Neural progenitor cell (in vitro differentiated cells): ENCODE measurements at regions not wholly inside any gene's neighbourhood (a gene's known extent, or its start where the extent isn't known, plus 50 kb on each side); places are given as distances from the start of the nearest gene placed in this dataset.

Experiments
- DNase-seq: peaks from one replicate; pipeline ENCODE4 v3.0.0-alpha.2; 2016; ENCODE audit warnings: low spot score
- H2AFZ ChIP-seq: fragments of 200-600 bp; sonication (generic); replicated peaks from 2 replicates; pipeline ENCODE4 v1.6.1; 2016; ENCODE audit warnings: antibody characterized with exemption
- H3F3A ChIP-seq: fragments of 200-600 bp; sonication (generic); 2 replicates; pipeline ENCODE4 v1.6.1; 2016; ENCODE audit warnings: antibody characterized with exemption, low read depth
- H3K27ac ChIP-seq: fragments of 200-600 bp; sonication (generic); 2 replicates; pipeline ENCODE4 v1.5.1; 2016; ENCODE audit warnings: mild to moderate bottlenecking
- H3K27me3 ChIP-seq: fragments of 200-600 bp; sonication (generic); 2 replicates; pipeline ENCODE4 v1.6.1; 2016; ENCODE audit warnings: mild to moderate bottlenecking, moderate library complexity
- H3K36me3 ChIP-seq: fragments of 200-600 bp; sonication (generic); 2 replicates; pipeline ENCODE4 v1.5.1; 2016
- H3K4me1 ChIP-seq: fragments of 200-600 bp; sonication (generic); 2 replicates; pipeline ENCODE4 v1.6.1; 2016; ENCODE audit warnings: mixed run types
- H3K4me2 ChIP-seq: fragments of 200-600 bp; sonication (generic); 2 replicates; pipeline ENCODE4 v1.6.1; 2016
- H3K4me3 ChIP-seq: fragments of 200-600 bp; sonication (generic); 2 replicates; pipeline ENCODE4 v1.5.1; 2016
- H3K79me2 ChIP-seq: fragments of 200-600 bp; sonication (generic); 2 replicates; pipeline ENCODE4 v1.6.1; 2016; ENCODE audit warnings: low read depth
- H3K9ac ChIP-seq: fragments of 200-600 bp; sonication (generic); 2 replicates; pipeline ENCODE4 v1.6.1; 2016
- H3K9me3 ChIP-seq: fragments of 200-600 bp; sonication (generic); 2 replicates; pipeline ENCODE4 v1.5.1; 2016; ENCODE audit warnings: low read depth
- H4K20me1 ChIP-seq: fragments of 200-600 bp; sonication (generic); 2 replicates; pipeline ENCODE4 v1.6.1; 2016; ENCODE audit warnings: low read depth
- H3K27ac Mint-ChIP-seq: 3 replicates; pipeline ENCODE4 v1.8.0; 2021; ENCODE audit warnings: mixed read lengths
- H3K27me3 Mint-ChIP-seq: 2 replicates; pipeline ENCODE4 v1.8.0; 2022; ENCODE audit warnings: low read depth, mild to moderate bottlenecking, inconsistent platforms, moderate library complexity, mixed read lengths; ENCODE audit not compliant: insufficient read depth
- H3K36me3 Mint-ChIP-seq: 3 replicates; pipeline ENCODE4 v1.8.0; 2021; ENCODE audit warnings: mixed read lengths
- H3K4me1 Mint-ChIP-seq: 3 replicates; pipeline ENCODE4 v1.8.0; 2021; ENCODE audit warnings: mixed read lengths
- H3K4me3 Mint-ChIP-seq: 3 replicates; pipeline ENCODE4 v1.8.0; 2021; ENCODE audit warnings: mild to moderate bottlenecking, moderate library complexity, mixed read lengths
- H3K9me3 Mint-ChIP-seq: 3 replicates; pipeline ENCODE4 v1.8.0; 2020; ENCODE audit warnings: mixed read lengths
- CTCF ChIP-seq: fragments of 200-600 bp; sonication (generic); IDR thresholded peaks from 2 replicates; pipeline ENCODE4 v1.5.1; 2017; ENCODE audit warnings: antibody characterized with exemption, mild to moderate bottlenecking
- EZH2 ChIP-seq: fragments of 200-600 bp; sonication (generic); IDR thresholded peaks from 2 replicates; pipeline ENCODE4 v1.6.1; 2017; ENCODE audit warnings: antibody characterized with exemption, mild to moderate bottlenecking, moderate library complexity
- EZH2phosphoT487 ChIP-seq: fragments of 200-600 bp; sonication (generic); IDR thresholded peaks from 2 replicates; pipeline ENCODE4 v1.6.1; 2017; ENCODE audit warnings: antibody characterized with exemption

GRCh38 chr9:73042155-73042554, 89.3 kb upstream of the ALDH1A1 start:
- Histone ChIP-seq H3F3A (no peaks in the 10 kb centered on the region), H3K27me3 (no peaks in the 10 kb centered on the region), H3K9me3 (no peaks in the 10 kb centered on the region), H3K4me3 (no peak overlapping the region), H3K79me2 (no peaks in the 10 kb centered on the region), H3K27ac (no peak overlapping the region), H4K20me1 (no peaks in the 10 kb centered on the region), H3K9ac (no peak overlapping the region), H3K4me2 (no peak overlapping the region), H3K36me3 (no peaks in the 10 kb centered on the region), H3K4me1 (no peaks in the 10 kb centered on the region), H2AFZ (no peak overlapping the region)
- Mint-ChIP-seq H3K9me3 (no peaks in the 10 kb centered on the region), H3K4me3 (no peak overlapping the region), H3K27me3 (no peaks in the 10 kb centered on the region), H3K27ac (no peak overlapping the region), H3K36me3 (no peaks in the 10 kb centered on the region), H3K4me1 (peaks cover 27% of the 10 kb centered on the region)
- TF ChIP-seq EZH2phosphoT487 (no peak), CTCF (no peak), EZH2 (no peak)
- DNase-seq, result no peak

- H3K27ac Mint-ChIP-seq, result peak overlapping the region; percentile 94
- peak overlapping the region; percentile 59 for H2AFZ ChIP-seq
- no peak for DNase-seq
- H3K36me3 ChIP-seq, result no peaks in the 10 kb centered on the region
- peaks cover 2% of the 10 kb centered on the region for H3K27me3 Mint-ChIP-seq
- H3K27ac ChIP-seq, result no peak overlapping the region
- H3K4me1 ChIP-seq, result no peaks in the 10 kb centered on the region
- no peak overlapping the region for H3K4me3 Mint-ChIP-seq
- TF ChIP-seq CTCF, result no peak
- no peak for TF ChIP-seq EZH2
- TF ChIP-seq EZH2phosphoT487, result no peak
- no peak overlapping the region for H3K9ac ChIP-seq
- no peaks in the 10 kb centered on the region for H3F3A ChIP-seq
- H3K9me3 Mint-ChIP-seq, result no peaks in the 10 kb centered on the region
- no peaks in the 10 kb centered on the region for H3K27me3 ChIP-seq
- no peaks in the 10 kb centered on the region for H3K9me3 ChIP-seq
- H3K36me3 Mint-ChIP-seq, result no peaks in the 10 kb centered on the region
- no peak overlapping the region for H3K4me2 ChIP-seq
- H3K4me3 ChIP-seq, result no peak overlapping the region
- H3K4me1 Mint-ChIP-seq, result peaks cover 29% of the 10 kb centered on the region
- H4K20me1 ChIP-seq, result no peaks in the 10 kb centered on the region
- H3K79me2 ChIP-seq, result no peaks in the 10 kb centered on the region
Measured at GRCh38 chr9:73039271-73040263, 86.7 kb upstream of the ALDH1A1 start.

- no peaks in the 10 kb centered on the region for H3F3A ChIP-seq
- no peak overlapping the region for H3K4me2 ChIP-seq
- no peaks in the 10 kb centered on the region for H3K9me3 Mint-ChIP-seq
- DNase-seq, result no peak
- peak overlapping the region; percentile 94 for H3K27ac Mint-ChIP-seq
- no peak overlapping the region for H3K9ac ChIP-seq
- H3K4me1 Mint-ChIP-seq, result peaks cover 29% of the 10 kb centered on the region
- no peaks in the 10 kb centered on the region for H3K9me3 ChIP-seq
- no peaks in the 10 kb centered on the region for H3K27me3 ChIP-seq
- no peaks in the 10 kb centered on the region for H3K36me3 ChIP-seq
- H4K20me1 ChIP-seq, result no peaks in the 10 kb centered on the region
- peaks cover 2% of the 10 kb centered on the region for H3K27me3 Mint-ChIP-seq
- no peak overlapping the region for H3K4me3 ChIP-seq
- peak overlapping the region; percentile 59 for H2AFZ ChIP-seq
- H3K27ac ChIP-seq, result no peak overlapping the region
- no peaks in the 10 kb centered on the region for H3K79me2 ChIP-seq
- TF ChIP-seq EZH2phosphoT487 (no peak), EZH2 (no peak), CTCF (no peak)
- H3K4me1 ChIP-seq, result no peaks in the 10 kb centered on the region
- H3K4me3 Mint-ChIP-seq, result peak overlapping the region; percentile 1
- H3K36me3 Mint-ChIP-seq, result no peaks in the 10 kb centered on the region
Measured at GRCh38 chr9:73038613-73039012, 85.8 kb upstream of the ALDH1A1 start.
